ENCODE measurements at regions not wholly inside any gene's neighbourhood (a gene's known extent, or its start where the extent isn't known, plus 50 kb on each side); places are given as distances from the start of the nearest gene placed in this dataset.

GRCh38 chr3:163671201-163671600 is 1407.1 kb downstream of the SI start:
- no peak overlapping the region for H3K9ac ChIP-seq
- H3K27ac ChIP-seq: no peak overlapping the region
- no peak overlapping the region for H3K4me2 ChIP-seq
- H3K9me3 ChIP-seq: no peaks in the 10 kb centered on the region
- no peaks in the 10 kb centered on the region for H3K36me3 ChIP-seq
- H3K27me3 ChIP-seq: no peaks in the 10 kb centered on the region
- TF ChIP-seq Cebpa-rat (IDR thresholded peaks at IDR 0.05): no peak
- H3K4me1 ChIP-seq: no peaks in the 10 kb centered on the region
- no peaks in the 10 kb centered on the region for H4K20me1 ChIP-seq
- no peak overlapping the region for H3K4me3 ChIP-seq

- no peaks in the 10 kb centered on the region for H3K4me1 ChIP-seq
- no peaks in the 10 kb centered on the region for H3K36me3 ChIP-seq
- no peak overlapping the region for H3K27ac ChIP-seq
- H3K9me3 ChIP-seq: no peaks in the 10 kb centered on the region
- H3K4me3 ChIP-seq: no peak overlapping the region
- no peak overlapping the region for H3K9ac ChIP-seq
- no peaks in the 10 kb centered on the region for H4K20me1 ChIP-seq
- no peaks in the 10 kb centered on the region for H3K27me3 ChIP-seq
- no peak for TF ChIP-seq Cebpa-rat (IDR thresholded peaks at IDR 0.05)
- H3K4me2 ChIP-seq: no peak overlapping the region
Observed at GRCh38 chr3:163664466-163664865, 1413.8 kb downstream of the SI start.

GRCh38 chr3:163657088-163657487 is 1421.2 kb downstream of the SI start:
- no peak overlapping the region for H3K9ac ChIP-seq
- H3K36me3 ChIP-seq: no peaks in the 10 kb centered on the region
- no peak overlapping the region for H3K4me2 ChIP-seq
- no peak overlapping the region for H3K27ac ChIP-seq
- TF ChIP-seq Cebpa-rat (IDR thresholded peaks at IDR 0.05): no peak
- H3K4me3 ChIP-seq: no peak overlapping the region
- H3K4me1 ChIP-seq: no peaks in the 10 kb centered on the region
- no peaks in the 10 kb centered on the region for H4K20me1 ChIP-seq
- H3K27me3 ChIP-seq: no peaks in the 10 kb centered on the region
- H3K9me3 ChIP-seq: no peaks in the 10 kb centered on the region

GRCh38 chr3:163655021-163655420 is 1423.3 kb downstream of the SI start:
- H3K27me3 ChIP-seq: no peaks in the 10 kb centered on the region
- H3K9me3 ChIP-seq: no peaks in the 10 kb centered on the region
- H3K4me2 ChIP-seq: no peak overlapping the region
- H3K36me3 ChIP-seq: no peaks in the 10 kb centered on the region
- no peaks in the 10 kb centered on the region for H3K4me1 ChIP-seq
- no peak overlapping the region for H3K27ac ChIP-seq
- no peak overlapping the region for H3K9ac ChIP-seq
- H4K20me1 ChIP-seq: no peaks in the 10 kb centered on the region
- H3K4me3 ChIP-seq: no peak overlapping the region
- TF ChIP-seq Cebpa-rat (IDR thresholded peaks at IDR 0.05): no peak

- no peaks in the 10 kb centered on the region for H4K20me1 ChIP-seq
- no peaks in the 10 kb centered on the region for H3K9me3 ChIP-seq
- no peak overlapping the region for H3K27ac ChIP-seq
- no peak overlapping the region for H3K4me3 ChIP-seq
- no peaks in the 10 kb centered on the region for H3K4me1 ChIP-seq
- no peaks in the 10 kb centered on the region for H3K36me3 ChIP-seq
- H3K4me2 ChIP-seq: no peak overlapping the region
- no peak overlapping the region for H3K9ac ChIP-seq
- TF ChIP-seq Cebpa-rat (IDR thresholded peaks at IDR 0.05): no peak
- no peaks in the 10 kb centered on the region for H3K27me3 ChIP-seq
Observed at GRCh38 chr3:163644172-163644571, 1434.1 kb downstream of the SI start.

- Histone ChIP-seq H3K4me3 (no peak overlapping the region), H3K27me3 (no peaks in the 10 kb centered on the region), H3K9me3 (no peaks in the 10 kb centered on the region), H4K20me1 (no peaks in the 10 kb centered on the region), H3K4me2 (no peak overlapping the region), H3K9ac (no peak overlapping the region), H3K36me3 (no peaks in the 10 kb centered on the region), H3K4me1 (no peaks in the 10 kb centered on the region), H3K27ac (no peak overlapping the region)
- no peak for TF ChIP-seq Cebpa-rat (IDR thresholded peaks at IDR 0.05)
Observed at GRCh38 chr3:163632722-163633121, 1445.6 kb downstream of the SI start.

- Histone ChIP-seq H3K4me3 (no peak overlapping the region), H3K27ac (no peak overlapping the region), H3K4me2 (no peak overlapping the region), H3K9ac (no peak overlapping the region), H3K9me3 (no peaks in the 10 kb centered on the region), H3K36me3 (no peaks in the 10 kb centered on the region), H3K4me1 (no peaks in the 10 kb centered on the region), H4K20me1 (no peaks in the 10 kb centered on the region), H3K27me3 (no peaks in the 10 kb centered on the region)
- TF ChIP-seq Cebpa-rat (IDR thresholded peaks at IDR 0.05): no peak
Observed at GRCh38 chr3:163626753-163627152, 1451.5 kb downstream of the SI start.

GRCh38 chr3:163622384-163622783 is 1455.9 kb downstream of the SI start:
- Histone ChIP-seq H3K4me1 (no peaks in the 10 kb centered on the region), H3K27ac (no peak overlapping the region), H3K9me3 (no peaks in the 10 kb centered on the region), H4K20me1 (no peaks in the 10 kb centered on the region), H3K27me3 (no peaks in the 10 kb centered on the region), H3K4me2 (no peak overlapping the region), H3K9ac (no peak overlapping the region), H3K4me3 (no peak overlapping the region), H3K36me3 (no peaks in the 10 kb centered on the region)
- no peak for TF ChIP-seq Cebpa-rat (IDR thresholded peaks at IDR 0.05)

GRCh38 chr3:163614886-163615285 is 1463.4 kb downstream of the SI start:
- Histone ChIP-seq H3K4me3 (no peak overlapping the region), H3K27ac (no peak overlapping the region), H3K4me2 (no peak overlapping the region), H3K36me3 (no peaks in the 10 kb centered on the region), H4K20me1 (no peaks in the 10 kb centered on the region), H3K9me3 (no peaks in the 10 kb centered on the region), H3K9ac (no peak overlapping the region), H3K4me1 (no peaks in the 10 kb centered on the region), H3K27me3 (no peaks in the 10 kb centered on the region)
- TF ChIP-seq Cebpa-rat (IDR thresholded peaks at IDR 0.05): no peak

GRCh38 chr3:163605915-163606314 is 1472.4 kb downstream of the SI start:
- Histone ChIP-seq H3K27me3 (no peaks in the 10 kb centered on the region), H3K4me1 (no peaks in the 10 kb centered on the region), H4K20me1 (no peaks in the 10 kb centered on the region), H3K9me3 (no peaks in the 10 kb centered on the region), H3K27ac (no peak overlapping the region), H3K36me3 (no peaks in the 10 kb centered on the region), H3K9ac (no peak overlapping the region), H3K4me3 (no peak overlapping the region), H3K4me2 (no peak overlapping the region)
- no peak for TF ChIP-seq Cebpa-rat (IDR thresholded peaks at IDR 0.05)

- Histone ChIP-seq H3K9ac (no peak overlapping the region), H3K9me3 (no peaks in the 10 kb centered on the region), H3K4me3 (no peak overlapping the region), H3K4me1 (no peaks in the 10 kb centered on the region), H3K27ac (no peak overlapping the region), H4K20me1 (no peaks in the 10 kb centered on the region), H3K27me3 (no peaks in the 10 kb centered on the region), H3K4me2 (no peak overlapping the region), H3K36me3 (no peaks in the 10 kb centered on the region)
- no peak for TF ChIP-seq Cebpa-rat (IDR thresholded peaks at IDR 0.05)
Observed at GRCh38 chr3:163601426-163601825, 1476.9 kb downstream of the SI start.

All from BLaER1 (cell line).